OCI-LY3 (cell line): ENCODE measurements at regions not wholly inside any gene's neighbourhood (a gene's known extent, or its start where the extent isn't known, plus 50 kb on each side); places are given as distances from the start of the nearest gene placed in this dataset.
"Not testable (repeated sequence)": the region's sequence is repeated elsewhere in the genome, so short reads cannot be mapped to it uniquely, and the experiment has no call there.

Experiments
- H2AFZ ChIP-seq: fragments of 200-600, 300-600 bp; shearing (Covaris generic); 2 replicates; pipeline ENCODE4 v1.6.0; 2014; ENCODE audit warnings: antibody characterized with exemption, low read depth, low read length
- H3K27ac ChIP-seq: fragments of 200-600, 300-600 bp; sonication (generic); 2 replicates; pipeline ENCODE4 v1.5.1; 2014; ENCODE audit warnings: mild to moderate bottlenecking, low read length, moderate library complexity, mixed read lengths
- H3K27me3 ChIP-seq: fragments of 200-600, 300-600 bp; sonication (generic); 2 replicates; pipeline ENCODE4 v1.6.1; 2014; ENCODE audit warnings: low read depth, low read length, mixed read lengths
- H3K36me3 ChIP-seq: fragments of 200-600, 300-600 bp; sonication (generic); replicated peaks from 2 replicates; pipeline ENCODE3; 2014; ENCODE audit warnings: low read depth, low read length, mixed read lengths
- H3K4me1 ChIP-seq: fragments of 300-600, 200-600 bp; sonication (generic); 2 replicates; pipeline ENCODE4 v1.6.1; 2014; ENCODE audit warnings: low read length, mixed read lengths
- H3K4me2 ChIP-seq: fragments of 200-600, 300-600 bp; sonication (generic); 2 replicates; pipeline ENCODE4 v1.6.1; 2014; ENCODE audit warnings: low read length, mixed read lengths
- H3K4me3 ChIP-seq: fragments of 300-600, 200-600 bp; sonication (generic); 2 replicates; pipeline ENCODE4 v1.5.1; 2014; ENCODE audit warnings: antibody characterized with exemption, mild to moderate bottlenecking, low read length, moderate library complexity
- H3K79me2 ChIP-seq: fragments of 300-600, 200-600 bp; shearing (Covaris generic); 2 replicates; pipeline ENCODE4 v1.6.1; 2014; ENCODE audit warnings: mild to moderate bottlenecking, low read length, mixed read lengths
- H3K9ac ChIP-seq: fragments of 300-600, 200-600 bp; shearing (Covaris generic); 2 replicates; pipeline ENCODE4 v1.6.0; 2014; ENCODE audit warnings: mild to moderate bottlenecking, low read length, moderate library complexity
- H3K9me3 ChIP-seq: fragments of 200-600, 300-600 bp; shearing (Covaris generic); 2 replicates; pipeline ENCODE4 v1.6.1; 2014; ENCODE audit warnings: low read length, mixed read lengths; ENCODE audit not compliant: insufficient read depth
- H4K20me1 ChIP-seq: fragments of 200-600, 300-600 bp; sonication (generic); 2 replicates; pipeline ENCODE4 v1.6.1; 2016; ENCODE audit warnings: low read length, mixed read lengths; ENCODE audit not compliant: insufficient read depth
- EZH2phosphoT487 ChIP-seq: fragments of 200-600 bp; shearing (Covaris generic); IDR thresholded peaks from 2 replicates; pipeline ENCODE4 v1.6.1; 2018; ENCODE audit warnings: antibody characterized with exemption, mixed run types, low read depth
- TF ChIP-seq, protein P1 (sequence below): fragments of 200-600, 300-600 bp; sonication (generic); IDR thresholded peaks from 2 replicates; pipeline ENCODE4 v1.5.1; 2014; ENCODE audit warnings: antibody characterized with exemption, low read length, low read depth

DNA sequence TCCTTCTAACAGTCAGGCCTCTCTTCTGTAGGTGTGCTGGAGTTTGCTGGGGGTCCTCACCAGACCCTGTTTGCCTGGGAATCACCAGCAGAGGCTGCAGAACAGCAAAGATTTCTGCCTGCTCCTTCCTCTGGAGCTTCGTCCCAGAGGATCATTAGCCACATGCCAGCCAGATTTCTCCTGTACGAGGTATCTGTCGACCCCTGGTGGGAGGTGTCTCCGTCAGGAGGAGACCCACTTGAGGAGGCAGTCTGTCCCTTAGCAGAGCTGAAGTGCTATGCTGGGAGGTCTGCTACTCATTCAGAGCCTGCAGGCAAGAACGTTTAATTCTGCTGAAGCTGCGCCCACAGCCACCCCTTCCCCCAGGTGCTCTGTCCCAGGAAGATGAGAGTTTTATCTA is 611.1 kb upstream of the COBL start:
- Histone ChIP-seq H3K4me3 (no peak overlapping the region), H3K27me3 (no peaks in the 10 kb centered on the region), H3K79me2 (no peaks in the 10 kb centered on the region), H3K36me3 (no peaks in the 10 kb centered on the region), H4K20me1 (no peaks in the 10 kb centered on the region), H2AFZ (no peak overlapping the region), H3K9ac (no peak overlapping the region), H3K4me1 (no peaks in the 10 kb centered on the region), H3K4me2 (no peak overlapping the region), H3K27ac (no peak overlapping the region), H3K9me3 (no peaks in the 10 kb centered on the region)
- no peak for TF ChIP-seq EZH2phosphoT487
- TF ChIP-seq, protein P1, sequence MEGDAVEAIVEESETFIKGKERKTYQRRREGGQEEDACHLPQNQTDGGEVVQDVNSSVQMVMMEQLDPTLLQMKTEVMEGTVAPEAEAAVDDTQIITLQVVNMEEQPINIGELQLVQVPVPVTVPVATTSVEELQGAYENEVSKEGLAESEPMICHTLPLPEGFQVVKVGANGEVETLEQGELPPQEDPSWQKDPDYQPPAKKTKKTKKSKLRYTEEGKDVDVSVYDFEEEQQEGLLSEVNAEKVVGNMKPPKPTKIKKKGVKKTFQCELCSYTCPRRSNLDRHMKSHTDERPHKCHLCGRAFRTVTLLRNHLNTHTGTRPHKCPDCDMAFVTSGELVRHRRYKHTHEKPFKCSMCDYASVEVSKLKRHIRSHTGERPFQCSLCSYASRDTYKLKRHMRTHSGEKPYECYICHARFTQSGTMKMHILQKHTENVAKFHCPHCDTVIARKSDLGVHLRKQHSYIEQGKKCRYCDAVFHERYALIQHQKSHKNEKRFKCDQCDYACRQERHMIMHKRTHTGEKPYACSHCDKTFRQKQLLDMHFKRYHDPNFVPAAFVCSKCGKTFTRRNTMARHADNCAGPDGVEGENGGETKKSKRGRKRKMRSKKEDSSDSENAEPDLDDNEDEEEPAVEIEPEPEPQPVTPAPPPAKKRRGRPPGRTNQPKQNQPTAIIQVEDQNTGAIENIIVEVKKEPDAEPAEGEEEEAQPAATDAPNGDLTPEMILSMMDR: no peak

DNA sequence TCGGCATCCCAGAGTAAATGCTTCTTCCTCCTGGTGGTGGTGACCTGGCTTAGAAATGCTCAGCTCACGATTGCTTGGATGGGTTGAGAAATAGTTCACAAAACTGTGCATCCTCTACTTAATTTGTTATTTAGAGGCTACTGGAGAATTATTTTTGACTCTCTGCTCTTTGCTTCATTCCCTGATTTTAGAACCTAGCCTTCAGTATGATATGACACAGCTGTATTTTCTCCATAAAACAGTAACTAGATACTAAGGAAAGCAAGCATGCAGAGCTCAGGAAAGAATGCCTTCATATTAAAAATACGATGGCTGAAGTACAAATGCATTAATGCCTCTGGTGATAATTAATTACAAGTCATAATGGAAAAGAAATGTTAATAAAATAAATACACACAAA is 602.0 kb upstream of the COBL start:
- Histone ChIP-seq H4K20me1 (no peaks in the 10 kb centered on the region), H3K36me3 (no peaks in the 10 kb centered on the region)

DNA sequence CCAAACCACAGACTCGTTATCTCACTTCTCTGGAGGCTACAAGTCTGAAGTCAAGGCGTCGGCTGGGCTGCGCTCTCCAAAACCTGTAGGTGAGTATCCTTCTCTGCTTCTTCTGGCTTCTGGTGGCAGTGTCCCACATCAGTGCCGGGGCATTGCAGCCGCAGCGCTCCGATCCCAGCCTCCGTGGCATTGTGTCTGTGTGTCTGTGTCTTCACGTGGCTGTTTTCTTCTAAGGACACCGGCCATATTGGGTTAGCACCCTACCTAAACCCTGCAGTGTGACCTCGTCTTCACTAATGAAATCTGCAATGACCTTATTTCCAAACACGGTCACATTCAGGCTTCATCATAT is 584.9 kb upstream of the COBL start:
- no peaks in the 10 kb centered on the region for H3K27me3 ChIP-seq
- H3K9ac ChIP-seq: no peak overlapping the region
- H3K9me3 ChIP-seq: no peaks in the 10 kb centered on the region
- no peaks in the 10 kb centered on the region for H3K79me2 ChIP-seq
- no peak overlapping the region for H2AFZ ChIP-seq
- no peaks in the 10 kb centered on the region for H3K4me1 ChIP-seq
- no peaks in the 10 kb centered on the region for H3K36me3 ChIP-seq
- no peak overlapping the region for H3K4me2 ChIP-seq
- H4K20me1 ChIP-seq: no peaks in the 10 kb centered on the region
- H3K4me3 ChIP-seq: no peak overlapping the region
- no peak overlapping the region for H3K27ac ChIP-seq
- TF ChIP-seq, protein P1: no peak
- no peak for TF ChIP-seq EZH2phosphoT487

More for the DNA sequence above, 602.0 kb upstream of the COBL start:
- TF ChIP-seq, protein P1: no peak
- no peak for TF ChIP-seq EZH2phosphoT487
- H3K9me3 ChIP-seq: no peaks in the 10 kb centered on the region
- H3K27ac ChIP-seq: no peak overlapping the region
- no peak overlapping the region for H3K9ac ChIP-seq
- no peak overlapping the region for H3K4me3 ChIP-seq
- no peaks in the 10 kb centered on the region for H3K4me1 ChIP-seq
- H3K79me2 ChIP-seq: no peaks in the 10 kb centered on the region
- no peaks in the 10 kb centered on the region for H3K27me3 ChIP-seq
- H2AFZ ChIP-seq: no peak overlapping the region
- no peak overlapping the region for H3K4me2 ChIP-seq

DNA sequence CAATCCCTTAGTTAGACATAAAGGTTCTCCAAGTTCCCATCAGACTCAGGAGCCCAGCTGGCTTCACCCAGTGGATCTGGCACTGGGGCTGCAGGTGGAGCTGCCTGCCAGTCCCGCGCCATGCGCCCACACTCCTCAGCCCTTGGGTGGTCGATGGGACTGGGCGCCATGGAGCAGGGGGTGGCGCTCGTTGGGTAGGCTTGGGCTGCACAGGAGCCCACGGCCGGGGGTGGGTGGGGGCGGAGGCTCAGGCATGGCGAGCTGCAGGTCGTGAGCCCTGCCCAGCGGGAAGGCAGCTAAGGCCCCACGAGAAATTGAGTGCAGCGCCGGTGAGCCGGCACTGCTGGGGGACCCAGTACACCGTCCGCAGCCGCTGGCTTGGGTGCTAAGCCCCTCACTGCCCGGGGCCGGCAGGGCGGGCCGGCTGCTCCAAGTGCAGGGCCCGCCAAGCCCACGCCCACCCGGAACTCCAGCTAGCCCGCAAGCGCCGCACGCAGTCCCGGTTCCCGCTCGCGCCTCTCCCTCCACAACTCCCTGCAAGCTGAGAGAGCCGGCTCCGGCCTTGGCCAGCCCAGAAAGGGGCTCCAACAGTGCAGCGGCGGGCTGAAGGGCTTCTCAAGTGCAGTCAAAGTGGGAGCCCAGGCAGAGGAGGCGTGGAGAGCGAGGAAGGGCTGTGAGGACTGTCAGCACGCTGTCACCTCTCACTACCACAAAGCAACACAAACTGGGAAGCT is 584.3 kb upstream of the COBL start:
- H3K9ac ChIP-seq, H2AFZ ChIP-seq, H3K4me1 ChIP-seq, H3K9me3 ChIP-seq, H3K27ac ChIP-seq, H3K4me2 ChIP-seq, H3K27me3 ChIP-seq, H3K36me3 ChIP-seq, H3K4me3 ChIP-seq, H4K20me1 ChIP-seq, H3K79me2 ChIP-seq: not testable (repeated sequence)

DNA sequence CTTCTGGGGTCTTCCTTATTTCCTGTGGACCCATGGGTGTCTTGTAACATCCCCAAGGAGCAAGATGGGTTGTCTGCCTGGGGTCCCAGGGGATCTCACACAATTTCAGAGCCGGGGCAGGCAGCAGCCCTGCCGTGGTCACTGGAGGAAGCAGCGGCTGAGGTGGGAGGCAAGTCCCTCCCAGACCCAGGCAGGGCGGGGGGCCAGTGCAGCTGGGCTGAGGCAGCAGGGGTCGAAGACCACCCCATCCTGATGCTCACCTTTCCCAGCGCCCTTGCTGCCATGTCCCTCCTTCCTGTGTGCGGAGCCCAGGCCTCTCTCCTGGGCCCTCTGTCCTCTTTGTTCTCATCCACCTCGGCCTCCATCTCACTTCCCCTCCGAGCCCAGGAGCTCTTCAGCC is 583.0 kb upstream of the COBL start:
- H3K79me2 ChIP-seq: no peaks in the 10 kb centered on the region
- no peak overlapping the region for H3K9ac ChIP-seq
- H3K4me3 ChIP-seq: no peak overlapping the region
- TF ChIP-seq EZH2phosphoT487: no peak
- TF ChIP-seq, protein P1: no peak
- H3K27me3 ChIP-seq: no peaks in the 10 kb centered on the region
- H3K9me3 ChIP-seq: no peaks in the 10 kb centered on the region
- H3K36me3 ChIP-seq: no peaks in the 10 kb centered on the region
- H3K4me2 ChIP-seq: no peak overlapping the region
- no peaks in the 10 kb centered on the region for H4K20me1 ChIP-seq
- no peaks in the 10 kb centered on the region for H3K4me1 ChIP-seq
- H3K27ac ChIP-seq: no peak overlapping the region
- H2AFZ ChIP-seq: no peak overlapping the region
